Left cardiac atrium (tissue), 4 donors: ENCODE measurements at regions not wholly inside any gene's neighbourhood (a gene's known extent, or its start where the extent isn't known, plus 50 kb on each side); places are given as distances from the start of the nearest gene placed in this dataset.
A peak's percentile ranks its signal among the peaks of the same experiment; 100 is the strongest.
"Not testable (repeated sequence)": the region's sequence is repeated elsewhere in the genome, so short reads cannot be mapped to it uniquely, and the experiment has no call there.

ENCODE experiments used
- ATAC-seq, 2 donors: fragments of 200-7000 bp; cut with Tn5 transposase; one replicate each; pipeline ENCODE4 v1.9.1; 2020; ENCODE audit warnings: mild to moderate bottlenecking in 2 of 2, moderate library complexity in 2 of 2
- DNase-seq: peaks from one replicate; pipeline ENCODE4 v3.0.0-alpha.2; 2020
- intact Hi-C, 2 donors: fragments of 100-400 bp; cut with DNase I; formaldehyde crosslinking; loops; one replicate each; pipeline versions ENCODE4 v1.14.1 to v1.15.1; 2022 to 2023
- donor health status: DM: no; HTN: yes; CAD: no.
- donor health status: DM: no; HTN: yes; CAD: no; lungs with severe emphysema.
- donor health status: DM: yes; HTN: yes; CAD: no.
- donor health status: Dilated cardiomyopathy.

GRCh38 chr1:234836045-234836681 lies 226.2 kb upstream of the IRF2BP2 start:
- ATAC-seq = peak in 1 of 2 donors; percentile 37
- no peak for DNase-seq
- intact Hi-C loops = no loop called here

GRCh38 chr1:234835239-234835638 lies 225.3 kb upstream of the IRF2BP2 start:
- intact Hi-C loops = no loop called here
- no peak for ATAC-seq
- DNase-seq = no peak

- no peak for DNase-seq
- ATAC-seq = no peak
- intact Hi-C loops = no loop called here
Observed at GRCh38 chr1:234833646-234834045, 223.7 kb upstream of the IRF2BP2 start.

DNA sequence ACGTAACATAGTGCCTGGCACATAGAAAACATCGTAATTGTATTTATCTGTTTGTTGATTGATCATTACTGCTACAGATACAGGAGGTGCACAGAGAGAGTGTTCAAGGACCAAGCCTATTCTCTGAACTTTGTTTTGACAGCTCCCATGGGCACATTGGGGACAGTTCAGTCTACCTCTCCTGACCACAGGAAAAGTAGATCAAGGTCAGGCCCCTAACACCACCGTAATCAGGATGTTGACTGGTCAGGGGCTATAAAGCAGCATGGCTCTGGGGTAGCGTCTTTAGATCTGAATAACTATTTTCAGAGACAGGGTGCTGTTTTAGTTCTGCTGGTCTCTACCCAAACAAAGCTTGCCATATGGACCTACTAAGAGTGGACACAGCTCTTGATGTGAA lies 223.1 kb upstream of the IRF2BP2 start:
- ATAC-seq (no peak), DNase-seq (no peak)
- intact Hi-C loops = no loop called here

- ATAC-seq = no peak
- no peak for DNase-seq
- intact Hi-C loops = no loop called here
Observed at GRCh38 chr1:234827656-234828055, 217.7 kb upstream of the IRF2BP2 start.

GRCh38 chr1:234827181-234827580 lies 217.2 kb upstream of the IRF2BP2 start:
- DNase-seq = no peak
- ATAC-seq = no peak
- intact Hi-C loops = no loop called here

DNA sequence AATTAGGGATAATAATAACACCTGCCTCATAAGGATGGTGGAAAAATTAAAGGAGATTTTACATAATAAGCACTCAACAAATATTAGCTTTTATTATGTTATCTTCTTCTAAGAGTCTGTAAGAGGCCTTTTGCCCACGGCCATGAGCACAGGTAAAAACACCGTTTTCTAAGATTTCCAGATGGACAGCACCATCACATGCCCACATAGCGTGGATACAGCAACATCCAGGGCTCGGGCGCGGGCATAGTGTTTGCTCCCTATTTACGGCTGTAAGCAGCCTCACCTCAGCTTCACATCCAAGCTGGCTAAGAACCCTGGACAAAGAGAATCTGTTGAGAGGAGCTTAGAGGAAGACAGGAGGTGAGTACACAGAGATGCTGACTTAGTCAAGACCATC lies 216.4 kb upstream of the IRF2BP2 start:
- DNase-seq (no peak), ATAC-seq (no peak)
- intact Hi-C loops = no loop called here

GRCh38 chr1:234825498-234826165 lies 215.7 kb upstream of the IRF2BP2 start:
- intact Hi-C loops = no loop called here
- DNase-seq (no peak), ATAC-seq (no peak)

GRCh38 chr1:234824836-234825235 lies 214.9 kb upstream of the IRF2BP2 start:
- ATAC-seq, intact Hi-C loops: not testable (repeated sequence)

DNA sequence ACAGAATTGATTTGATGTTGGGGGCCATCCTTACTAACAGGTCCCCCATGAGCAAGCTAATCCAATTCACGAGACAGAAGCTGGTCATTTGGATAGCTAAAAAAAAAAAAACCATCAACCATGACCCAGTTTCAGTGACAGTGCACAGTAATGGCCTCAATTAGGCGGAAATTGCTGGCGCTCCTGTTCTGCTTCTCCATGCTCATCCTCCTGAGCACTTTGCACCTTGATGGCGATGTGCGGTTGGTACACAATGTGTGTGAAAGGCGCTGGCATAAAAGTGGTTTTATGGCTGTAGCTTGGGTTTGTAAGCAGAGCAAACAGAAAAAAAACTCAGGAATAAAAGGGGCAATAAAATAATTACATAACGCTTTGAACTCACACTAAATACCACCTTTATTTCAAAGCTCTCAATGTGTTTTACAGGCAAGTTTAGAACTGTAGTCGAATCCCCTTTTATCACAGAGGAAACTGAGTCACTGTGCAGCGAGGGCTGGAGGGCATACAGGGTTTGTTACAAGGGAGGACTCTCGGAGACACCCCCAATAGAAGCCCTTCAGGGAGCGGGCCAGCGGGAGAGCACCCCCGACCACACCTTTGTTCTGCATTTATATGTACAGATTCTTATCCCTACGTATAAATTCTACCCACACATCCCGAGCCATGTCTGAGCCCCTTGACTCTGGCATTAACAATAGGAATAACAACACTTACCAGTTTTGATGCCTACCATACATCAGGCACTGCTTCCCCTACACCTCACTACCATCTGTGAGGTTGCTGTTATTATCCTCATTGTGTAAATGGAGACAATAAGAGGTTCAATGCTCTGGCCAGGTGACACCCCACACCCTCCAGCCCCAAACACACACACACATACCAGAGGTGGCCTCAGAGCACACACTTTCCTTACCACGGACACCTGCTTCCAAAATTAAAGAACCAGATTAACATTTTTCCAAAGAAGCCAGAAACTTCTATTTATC lies 213.5 kb upstream of the IRF2BP2 start:
- ATAC-seq (no peak), DNase-seq (no peak)
- intact Hi-C loops = no loop called here

More at GRCh38 chr1:234824836-234825235, 214.9 kb upstream of the IRF2BP2 start:
- not testable (repeated sequence) for DNase-seq

DNA sequence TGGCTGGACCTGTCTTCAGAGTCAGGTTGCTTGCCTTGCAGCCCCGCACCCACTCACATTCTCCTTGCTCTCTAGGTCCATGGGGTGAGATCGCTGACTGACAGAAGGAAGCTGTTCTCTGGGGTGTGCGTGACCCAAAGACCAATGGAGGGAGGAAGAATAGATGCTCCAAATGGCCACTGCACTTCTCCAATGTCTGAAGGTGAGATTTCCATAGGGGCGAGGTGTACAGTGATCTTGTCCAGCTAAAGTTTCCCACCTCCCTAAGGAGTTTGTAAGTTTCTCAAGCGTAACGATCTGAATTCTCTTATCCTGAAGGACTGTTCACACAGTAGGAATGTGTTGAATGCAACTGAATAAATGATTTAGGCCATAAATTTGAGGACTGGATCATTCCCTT lies 211.9 kb upstream of the IRF2BP2 start:
- intact Hi-C loops = no loop called here
- DNase-seq (no peak), ATAC-seq (no peak)

DNA sequence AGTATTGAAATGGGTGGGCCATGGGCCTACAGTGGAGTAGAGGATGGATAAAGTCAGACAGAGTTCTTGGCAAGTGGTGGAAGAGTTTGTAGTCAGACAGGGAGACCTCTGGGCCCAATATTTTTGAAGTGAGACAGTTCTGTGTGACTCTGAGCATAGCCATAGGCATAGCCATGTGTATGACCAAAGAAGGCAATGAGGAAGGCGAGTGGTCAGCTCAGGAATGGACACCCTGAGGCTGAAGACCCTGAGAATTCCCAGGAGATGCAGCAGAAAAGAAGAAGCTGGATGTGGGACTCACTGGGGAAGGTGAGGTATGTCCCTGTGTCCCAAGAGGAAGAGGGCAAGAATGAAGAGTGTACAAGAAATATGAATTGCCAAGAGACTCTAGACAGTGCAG lies 210.6 kb upstream of the IRF2BP2 start:
- intact Hi-C loops = no loop called here
- DNase-seq (no peak), ATAC-seq (no peak)

- ATAC-seq, intact Hi-C loops, DNase-seq: not testable (repeated sequence)
Observed at GRCh38 chr1:234819845-234820244, 209.9 kb upstream of the IRF2BP2 start.

- intact Hi-C loops, DNase-seq: not testable (repeated sequence)
- peak in 1 of 2 donors; percentile 12 for ATAC-seq
Observed at GRCh38 chr1:234818040-234818387, 208.0 kb upstream of the IRF2BP2 start.

- ATAC-seq = peak in 1 of 2 donors; percentile 9
- DNase-seq, intact Hi-C loops: not testable (repeated sequence)
Observed at GRCh38 chr1:234817313-234818039, 207.5 kb upstream of the IRF2BP2 start.

DNA sequence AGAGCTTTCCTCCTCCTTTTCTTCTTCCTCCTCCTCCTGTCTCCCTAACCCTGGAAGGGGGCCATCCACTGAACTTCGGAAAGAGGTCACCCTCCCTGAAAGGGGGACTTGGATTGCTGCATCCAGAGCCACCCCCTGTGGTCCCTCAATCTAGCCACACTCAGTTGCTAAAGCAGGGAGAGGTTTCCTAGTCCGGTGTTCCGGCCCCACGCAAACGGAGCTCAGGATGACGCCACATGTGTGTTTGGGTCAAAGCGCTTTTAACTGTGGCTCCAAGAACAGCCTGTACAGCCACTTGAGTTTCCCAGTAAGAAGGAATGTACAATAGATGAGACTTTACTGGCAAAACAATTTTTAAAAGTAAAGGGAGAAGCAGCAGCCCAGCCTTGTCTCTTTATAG lies 206.9 kb upstream of the IRF2BP2 start:
- peak; percentile 33 for DNase-seq
- intact Hi-C loops = not testable (repeated sequence)

DNA sequence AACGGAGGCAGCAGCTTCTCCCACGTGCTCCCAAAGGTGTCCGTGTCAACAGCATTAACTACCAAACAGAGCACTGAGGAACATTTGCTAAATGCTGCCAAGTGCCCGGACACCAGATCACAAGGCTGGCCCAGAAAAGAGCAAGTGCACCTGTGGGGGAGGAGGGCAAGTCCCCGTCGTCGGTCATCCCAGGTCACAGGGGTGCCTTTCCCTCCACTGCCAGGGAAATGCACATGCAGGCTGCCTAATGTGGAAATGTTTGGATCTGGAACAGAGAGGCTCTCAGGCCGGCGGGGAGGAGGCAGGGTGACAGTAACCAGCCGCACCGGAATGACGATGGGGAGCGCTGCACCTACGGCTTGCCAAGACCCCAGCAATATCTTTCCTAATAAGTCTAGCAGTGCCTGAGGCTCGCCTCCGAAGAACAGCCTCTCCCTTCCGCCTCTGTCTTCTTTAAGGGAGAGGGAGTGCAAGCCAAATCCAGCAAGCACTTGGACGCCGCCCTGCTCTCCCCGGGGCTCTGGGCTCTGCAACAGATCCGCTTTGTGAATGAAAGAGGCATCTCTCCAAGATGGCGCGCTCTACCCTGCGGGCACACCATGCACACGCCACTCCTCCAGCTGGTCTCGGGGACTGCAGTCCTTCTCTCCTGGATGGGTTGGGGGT lies 206.3 kb upstream of the IRF2BP2 start:
- intact Hi-C loops = not testable (repeated sequence)
- ATAC-seq (peak; percentile 75 to 83), DNase-seq (peak; percentile 72)

More for the DNA sequence above, 206.9 kb upstream of the IRF2BP2 start:
- ATAC-seq = peak; percentile 74 to 75

- ATAC-seq, DNase-seq, intact Hi-C loops: not testable (repeated sequence)
Observed at GRCh38 chr1:234815295-234815815, 205.4 kb upstream of the IRF2BP2 start.
